ENCODE measurements at regions not wholly inside any gene's neighbourhood (a gene's known extent, or its start where the extent isn't known, plus 50 kb on each side); places are given as distances from the start of the nearest gene placed in this dataset.

DNA sequence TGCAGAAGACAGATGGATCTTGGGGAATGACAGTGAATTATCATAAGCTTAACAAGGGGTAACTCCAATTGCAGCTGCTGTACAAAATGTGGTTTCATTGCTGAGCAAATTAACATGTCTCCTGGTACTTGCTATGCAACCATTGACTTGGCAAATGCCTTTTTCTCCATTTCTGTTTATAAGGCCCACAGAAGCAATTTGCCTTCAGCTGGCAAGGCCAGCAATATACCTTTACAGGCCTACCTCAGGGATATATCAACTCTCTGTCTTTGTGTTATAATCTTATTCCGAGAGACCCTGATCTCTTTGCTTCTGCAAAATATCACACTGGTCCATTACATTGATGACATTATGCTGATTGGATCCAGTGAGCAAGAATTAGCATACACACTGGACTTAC, 52.7 kb upstream of the KIAA0040 start:
- no peaks in the 10 kb centered on the region for H3K36me3 ChIP-seq
- Mint-ChIP-seq H3K36me3 (no peaks in the 10 kb centered on the region), H3K27ac (no peak overlapping the region), H3K4me3 (no peak overlapping the region), H3K4me1 (peaks cover 3% of the 10 kb centered on the region), H3K9me3 (peaks cover 16% of the 10 kb centered on the region), H3K27me3 (ENCODE audit: insufficient read depth, low read depth) (no peaks in the 10 kb centered on the region)
- no peak overlapping the region for H3K4me3 ChIP-seq
- H3K9ac ChIP-seq = no peak overlapping the region
- H3K27ac ChIP-seq = no peak overlapping the region
- H2AFZ ChIP-seq (replicated peaks) = no peak overlapping the region
- no peaks in the 10 kb centered on the region for H4K20me1 ChIP-seq (ENCODE audit: low read depth)
- TF ChIP-seq EZH2 (IDR thresholded peaks at IDR 0.05) (no peak), CTCF (IDR thresholded peaks at IDR 0.05) (no peak), EZH2phosphoT487 (IDR thresholded peaks at IDR 0.05) (no peak)
- H3K4me1 ChIP-seq = peaks cover 6% of the 10 kb centered on the region
- peaks cover 6% of the 10 kb centered on the region for H3K9me3 ChIP-seq (ENCODE audit: low read depth)
- H3K27me3 ChIP-seq = no peaks in the 10 kb centered on the region
- H3K79me2 ChIP-seq (ENCODE audit: low read depth) = no peaks in the 10 kb centered on the region
- peaks cover 1% of the 10 kb centered on the region for H3F3A ChIP-seq (ENCODE audit: low read depth)
- H3K4me2 ChIP-seq = no peak overlapping the region
- no peak for DNase-seq (ENCODE audit: low spot score)

- Histone ChIP-seq H3K27ac (no peak overlapping the region), H3K4me1 (no peaks in the 10 kb centered on the region), H3K9me3 (ENCODE audit: low read depth) (peaks cover 6% of the 10 kb centered on the region), H3K4me3 (no peak overlapping the region), H3K9ac (no peak overlapping the region), H3K36me3 (no peaks in the 10 kb centered on the region), H3F3A (ENCODE audit: low read depth) (no peaks in the 10 kb centered on the region), H3K79me2 (ENCODE audit: low read depth) (no peaks in the 10 kb centered on the region), H4K20me1 (ENCODE audit: low read depth) (no peaks in the 10 kb centered on the region), H3K4me2 (no peak overlapping the region), H2AFZ (replicated peaks) (no peak overlapping the region), H3K27me3 (no peaks in the 10 kb centered on the region)
- no peaks in the 10 kb centered on the region for H3K36me3 Mint-ChIP-seq
- H3K9me3 Mint-ChIP-seq = peaks cover 14% of the 10 kb centered on the region
- DNase-seq (ENCODE audit: low spot score) = no peak
- H3K4me3 Mint-ChIP-seq = no peak overlapping the region
- H3K27me3 Mint-ChIP-seq (ENCODE audit: insufficient read depth, low read depth) = no peaks in the 10 kb centered on the region
- H3K27ac Mint-ChIP-seq = no peak overlapping the region
- no peaks in the 10 kb centered on the region for H3K4me1 Mint-ChIP-seq
- TF ChIP-seq EZH2 (IDR thresholded peaks at IDR 0.05) = no peak
Measured at GRCh38 chr1:175244206-175244605, 51.6 kb upstream of the KIAA0040 start.

Data from neural progenitor cell (in vitro differentiated cells).